Muscle layer of colon (tissue), 2 donors: ENCODE measurements at regions not wholly inside any gene's neighbourhood (a gene's known extent, or its start where the extent isn't known, plus 50 kb on each side); places are given as distances from the start of the nearest gene placed in this dataset.

ENCODE experiments used
- H3K27ac ChIP-seq: one replicate; pipeline ENCODE4 v1.7.0; 2013; ENCODE audit warnings: low read depth, mild to moderate bottlenecking, low read length, moderate library complexity
- H3K27me3 ChIP-seq, 2 donors: one replicate each; pipeline ENCODE4 v1.7.0; 2013; ENCODE audit warnings: low read length in 2 of 2, mild to moderate bottlenecking in 2 of 2; ENCODE audit not compliant: insufficient read depth in 2 of 2, control insufficient read depth in 1 of 2
- H3K36me3 ChIP-seq: one replicate; pipeline ENCODE4 v1.7.0; 2013; ENCODE audit warnings: mild to moderate bottlenecking, low read length; ENCODE audit not compliant: insufficient read depth
- H3K4me1 ChIP-seq: one replicate; pipeline ENCODE4 v1.7.0; 2013; ENCODE audit warnings: mild to moderate bottlenecking, low read length; ENCODE audit not compliant: insufficient read depth
- H3K4me3 ChIP-seq, 2 donors: one replicate each; pipeline ENCODE4 v1.7.0; 2013; ENCODE audit warnings: low read length in 2 of 2, low read depth in 1 of 2, mild to moderate bottlenecking in 1 of 2, moderate library complexity in 1 of 2
- H3K9ac ChIP-seq: one replicate; pipeline ENCODE4 v1.7.0; 2013; ENCODE audit warnings: low read length
- H3K9me3 ChIP-seq: one replicate; pipeline ENCODE4 v1.7.0; 2013; ENCODE audit warnings: mild to moderate bottlenecking, low read length
- donor health status: abdominal sarcoma.
- donor health status: Adenocarcinoma of cecum.

GRCh38 chr15:60096157-60096556 lies 92.0 kb downstream of the FOXB1 start:
- Histone ChIP-seq H3K27me3 (no peaks in the 10 kb centered on the region), H3K4me1 (no peaks in the 10 kb centered on the region), H3K9ac (no peak overlapping the region), H3K4me3 (no peak overlapping the region), H3K36me3 (no peaks in the 10 kb centered on the region), H3K9me3 (no peaks in the 10 kb centered on the region), H3K27ac (no peak overlapping the region)

- Histone ChIP-seq H3K9me3 (no peaks in the 10 kb centered on the region), H3K9ac (no peak overlapping the region), H3K4me3 (no peak overlapping the region), H3K27me3 (no peaks in the 10 kb centered on the region), H3K36me3 (no peaks in the 10 kb centered on the region), H3K27ac (no peak overlapping the region), H3K4me1 (no peaks in the 10 kb centered on the region)
Measured at GRCh38 chr15:60101416-60101815, 97.3 kb downstream of the FOXB1 start.

GRCh38 chr15:60102748-60103147 lies 98.6 kb downstream of the FOXB1 start:
- H3K36me3 ChIP-seq: no peaks in the 10 kb centered on the region
- no peak overlapping the region for H3K27ac ChIP-seq
- H3K9ac ChIP-seq: no peak overlapping the region
- H3K27me3 ChIP-seq: no peaks in the 10 kb centered on the region
- no peaks in the 10 kb centered on the region for H3K9me3 ChIP-seq
- no peaks in the 10 kb centered on the region for H3K4me1 ChIP-seq
- H3K4me3 ChIP-seq: no peak overlapping the region

DNA sequence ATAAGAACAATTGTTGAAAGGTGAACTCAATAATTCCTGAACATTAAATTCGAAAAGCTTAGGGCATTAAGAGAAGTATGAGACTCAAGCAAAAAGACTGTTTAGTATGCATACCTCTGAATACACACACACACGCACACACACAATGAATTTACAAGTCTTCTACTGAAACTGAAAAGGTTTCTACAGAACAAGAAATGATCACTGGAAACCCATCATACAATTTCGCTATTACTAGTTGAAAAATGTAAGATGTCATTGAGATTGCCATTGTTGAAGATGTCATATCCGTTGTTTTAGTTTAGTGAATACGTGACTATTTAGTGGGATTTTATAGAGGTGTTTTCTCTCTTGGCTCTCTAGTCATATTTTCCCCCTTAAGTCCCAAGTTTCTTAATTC lies 106.8 kb downstream of the FOXB1 start:
- Histone ChIP-seq H3K36me3 (no peaks in the 10 kb centered on the region), H3K9me3 (no peaks in the 10 kb centered on the region), H3K4me1 (no peaks in the 10 kb centered on the region), H3K27ac (no peak overlapping the region), H3K4me3 (no peak overlapping the region), H3K9ac (no peak overlapping the region), H3K27me3 (no peaks in the 10 kb centered on the region)

DNA sequence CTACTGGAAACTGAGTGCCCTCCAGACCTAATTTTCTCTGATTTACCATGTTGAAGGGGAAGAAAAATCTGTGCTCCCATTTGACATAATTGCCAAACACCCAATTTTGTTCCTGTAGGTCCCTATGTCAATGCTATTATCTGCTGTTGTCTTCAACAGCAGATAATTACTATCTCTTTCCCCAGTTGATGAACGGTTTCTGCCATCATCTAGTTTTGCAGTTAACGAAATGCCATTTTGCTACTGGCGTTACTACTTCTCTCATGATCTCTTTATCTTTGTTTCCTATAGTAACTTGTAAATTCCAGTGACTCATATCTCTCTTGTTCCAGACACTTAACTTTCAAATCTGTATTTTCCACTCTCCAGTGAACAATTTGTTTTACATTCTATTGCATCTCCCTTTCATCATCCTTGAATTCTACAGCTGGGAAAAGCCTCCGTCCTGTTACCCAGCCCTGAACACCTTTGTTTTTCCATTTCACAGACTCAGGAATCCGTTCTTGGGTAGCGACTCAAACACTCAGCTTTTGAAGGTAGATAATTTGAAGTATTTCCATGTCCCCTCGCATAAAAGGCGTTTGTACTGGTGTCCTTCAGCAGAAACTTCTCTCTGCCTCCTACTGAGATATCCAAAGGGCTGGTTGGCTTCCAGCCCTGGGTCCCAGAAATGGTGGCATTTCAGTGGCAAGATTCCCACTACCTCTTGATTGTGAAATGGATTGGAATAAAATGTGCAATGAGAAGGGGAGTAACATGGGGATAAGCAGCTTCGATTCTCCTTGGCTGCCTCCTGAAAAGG lies 111.7 kb downstream of the FOXB1 start:
- Histone ChIP-seq H3K27ac (no peak overlapping the region), H3K27me3 (no peaks in the 10 kb centered on the region), H3K36me3 (no peaks in the 10 kb centered on the region), H3K9ac (no peak overlapping the region), H3K4me3 (no peak overlapping the region), H3K9me3 (no peaks in the 10 kb centered on the region), H3K4me1 (no peaks in the 10 kb centered on the region)

- Histone ChIP-seq H3K36me3 (no peaks in the 10 kb centered on the region), H3K27me3 (no peaks in the 10 kb centered on the region)
Measured at GRCh38 chr15:60116456-60117089, 112.5 kb downstream of the FOXB1 start.

DNA sequence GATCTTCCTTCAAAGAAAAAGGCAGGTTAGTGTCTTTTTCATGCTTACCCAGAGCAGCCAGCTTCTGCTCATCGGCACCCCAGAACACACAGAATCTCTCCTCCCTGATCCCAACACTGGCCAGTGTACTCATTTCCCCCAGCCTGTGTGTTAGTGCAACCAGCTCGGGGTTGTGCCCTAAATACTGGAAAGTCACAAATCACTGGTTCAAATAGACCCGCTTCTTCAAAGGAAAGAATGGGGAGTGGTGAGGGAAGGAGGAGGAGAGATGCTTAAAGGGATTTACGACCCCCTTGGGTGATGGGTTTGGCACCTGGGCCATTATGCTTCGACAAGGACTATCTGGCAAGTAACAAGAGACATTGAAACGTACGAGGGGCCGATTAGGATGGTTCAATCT lies 114.0 kb downstream of the FOXB1 start:
- Histone ChIP-seq H3K27me3 (no peaks in the 10 kb centered on the region), H3K4me3 (no peak overlapping the region), H3K27ac (no peak overlapping the region), H3K9ac (no peak overlapping the region), H3K4me1 (no peaks in the 10 kb centered on the region), H3K9me3 (no peaks in the 10 kb centered on the region), H3K36me3 (no peaks in the 10 kb centered on the region)

More at GRCh38 chr15:60116456-60117089, 112.5 kb downstream of the FOXB1 start:
- H3K27ac ChIP-seq: no peak overlapping the region
- no peak overlapping the region for H3K9ac ChIP-seq
- H3K4me1 ChIP-seq: no peaks in the 10 kb centered on the region
- H3K4me3 ChIP-seq: no peak overlapping the region
- no peaks in the 10 kb centered on the region for H3K9me3 ChIP-seq

DNA sequence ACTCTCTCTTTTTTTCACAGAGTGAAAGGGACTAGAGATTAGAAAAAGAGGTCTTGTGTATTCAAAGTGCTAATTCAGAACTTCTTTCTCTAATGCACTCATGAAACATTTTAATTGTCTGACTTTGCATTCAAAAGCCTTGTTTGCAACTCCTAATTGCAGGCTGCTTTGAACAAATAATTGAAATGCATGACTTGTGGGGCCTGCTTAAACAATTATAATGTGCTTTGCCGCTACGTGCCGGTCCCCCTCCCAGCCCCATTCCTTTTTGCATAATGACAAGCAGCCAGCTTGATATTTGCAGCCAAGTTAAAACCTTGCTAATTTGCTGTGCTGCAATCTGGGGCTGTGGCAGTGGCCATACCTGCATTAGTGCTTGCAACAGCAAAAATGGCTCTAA lies 114.5 kb downstream of the FOXB1 start:
- Histone ChIP-seq H3K27ac (no peak overlapping the region), H3K9ac (no peak overlapping the region), H3K27me3 (no peaks in the 10 kb centered on the region), H3K36me3 (no peaks in the 10 kb centered on the region), H3K4me1 (no peaks in the 10 kb centered on the region), H3K9me3 (no peaks in the 10 kb centered on the region), H3K4me3 (no peak overlapping the region)

- Histone ChIP-seq H3K27ac (no peak overlapping the region), H3K4me3 (no peak overlapping the region), H3K36me3 (no peaks in the 10 kb centered on the region), H3K9me3 (no peaks in the 10 kb centered on the region), H3K9ac (no peak overlapping the region), H3K27me3 (no peaks in the 10 kb centered on the region), H3K4me1 (no peaks in the 10 kb centered on the region)
Measured at GRCh38 chr15:60119101-60119500, 115.0 kb downstream of the FOXB1 start.

- no peaks in the 10 kb centered on the region for H3K27me3 ChIP-seq
- no peak overlapping the region for H3K9ac ChIP-seq
- no peak overlapping the region for H3K4me3 ChIP-seq
- H3K36me3 ChIP-seq: no peaks in the 10 kb centered on the region
- H3K9me3 ChIP-seq: no peaks in the 10 kb centered on the region
- H3K27ac ChIP-seq: no peak overlapping the region
- no peaks in the 10 kb centered on the region for H3K4me1 ChIP-seq
Measured at GRCh38 chr15:60120100-60120499, 116.0 kb downstream of the FOXB1 start.

GRCh38 chr15:60121845-60122244 lies 117.7 kb downstream of the FOXB1 start:
- Histone ChIP-seq H3K27me3 (no peaks in the 10 kb centered on the region), H3K4me3 (no peak overlapping the region), H3K27ac (no peak overlapping the region), H3K9me3 (no peaks in the 10 kb centered on the region), H3K36me3 (no peaks in the 10 kb centered on the region), H3K4me1 (peaks cover under 1% of the 10 kb centered on the region), H3K9ac (no peak overlapping the region)

- Histone ChIP-seq H3K27ac (no peak overlapping the region), H3K4me3 (no peak overlapping the region), H3K9me3 (no peaks in the 10 kb centered on the region), H3K9ac (no peak overlapping the region), H3K4me1 (peaks cover 5% of the 10 kb centered on the region), H3K36me3 (no peaks in the 10 kb centered on the region), H3K27me3 (no peaks in the 10 kb centered on the region)
Measured at GRCh38 chr15:60122691-60123090, 118.6 kb downstream of the FOXB1 start.
